ENCODE measurements at regions not wholly inside any gene's neighbourhood (a gene's known extent, or its start where the extent isn't known, plus 50 kb on each side); places are given as distances from the start of the nearest gene placed in this dataset.

DNA sequence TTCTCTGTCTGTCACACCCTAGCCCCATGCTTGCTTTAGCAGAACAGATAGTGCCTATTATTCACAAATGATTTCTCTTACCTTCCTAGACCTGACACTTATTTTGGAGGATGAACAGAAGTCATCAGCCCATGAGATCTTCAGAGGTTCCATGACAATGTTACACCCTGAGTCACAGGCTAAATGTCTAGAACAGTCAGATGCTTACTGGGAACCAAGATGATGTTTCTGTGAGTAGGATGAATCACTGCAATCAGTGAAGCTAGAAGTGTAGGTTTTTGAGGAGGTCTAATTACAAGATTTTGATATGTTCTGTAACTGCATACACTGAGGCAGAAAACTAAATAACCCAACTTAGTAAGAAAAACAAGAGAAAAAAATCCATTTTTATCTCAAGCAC is 123.0 kb upstream of the THUMPD2 start:
- no peak for TF ChIP-seq CEBPB (IDR thresholded peaks at IDR 0.05; ENCODE audit: low read depth, low read length)
- no peak for TF ChIP-seq POLR2AphosphoS5 (IDR thresholded peaks at IDR 0.05; ENCODE audit: low read depth, low read length)
- no peak for TF ChIP-seq RBBP5 (IDR thresholded peaks at IDR 0.05; ENCODE audit: borderline replicate concordance, low read depth, low read length)
- no peak for TF ChIP-seq CBX8 (IDR thresholded peaks at IDR 0.05; ENCODE audit: borderline replicate concordance, low read depth, low read length)
- TF ChIP-seq GTF2F1 (IDR thresholded peaks at IDR 0.05; ENCODE audit: borderline replicate concordance, low read depth, low read length), result no peak
- TF ChIP-seq EZH2 (IDR thresholded peaks at IDR 0.05; ENCODE audit: low read depth, low read length, severe bottlenecking), result no peak
- no peak for TF ChIP-seq CTCF (IDR thresholded peaks at IDR 0.05; ENCODE audit: control extremely low read depth in 1 of 3, insufficient read depth in 1 of 3, low read depth in 1 of 3, low read length in 3 of 3)
- no peak for TF ChIP-seq MAFK (IDR thresholded peaks at IDR 0.05; ENCODE audit: low read depth, low read length)

Data from H1 (cell line).